HG03432 (cell line): ENCODE measurements at regions not wholly inside any gene's neighbourhood (a gene's known extent, or its start where the extent isn't known, plus 50 kb on each side); places are given as distances from the start of the nearest gene placed in this dataset.

Experiments
- ATAC-seq: cut with Tn5 transposase; IDR thresholded peaks from one replicate; pipeline ENCODE4 v1.9.1; 2021; ENCODE audit warnings: mild to moderate bottlenecking, moderate library complexity; ENCODE audit not compliant: unreplicated experiment

GRCh38 chr11:91265946-91266345 is 958.7 kb upstream of the FAT3 start:
- no peak for ATAC-seq

- ATAC-seq = no peak
Observed at GRCh38 chr11:91264481-91264880, 960.1 kb upstream of the FAT3 start.

GRCh38 chr11:91263496-91264365 is 960.9 kb upstream of the FAT3 start:
- no peak for ATAC-seq

- ATAC-seq = no peak
Observed at GRCh38 chr11:91261513-91261912, 963.1 kb upstream of the FAT3 start.

GRCh38 chr11:91258876-91259275 is 965.7 kb upstream of the FAT3 start:
- no peak for ATAC-seq

- no peak for ATAC-seq
Observed at GRCh38 chr11:91257667-91258066, 967.0 kb upstream of the FAT3 start.

- peak; percentile 60 for ATAC-seq
Observed at GRCh38 chr11:91248199-91248807, 976.3 kb upstream of the FAT3 start.

- ATAC-seq = no peak
Observed at GRCh38 chr11:91247009-91247735, 977.4 kb upstream of the FAT3 start.

GRCh38 chr11:91244912-91245311 is 979.7 kb upstream of the FAT3 start:
- ATAC-seq = no peak

- ATAC-seq = no peak
Observed at GRCh38 chr11:91243630-91244029, 981.0 kb upstream of the FAT3 start.

GRCh38 chr11:91243051-91243450 is 981.6 kb upstream of the FAT3 start:
- ATAC-seq = no peak

GRCh38 chr11:91241226-91241625 is 983.4 kb upstream of the FAT3 start:
- ATAC-seq = no peak

GRCh38 chr11:91239359-91239758 is 985.3 kb upstream of the FAT3 start:
- ATAC-seq = no peak

- ATAC-seq = no peak
Observed at GRCh38 chr11:91231226-91231625, 993.4 kb upstream of the FAT3 start.

- ATAC-seq = no peak
Observed at GRCh38 chr11:91230647-91231046, 994.0 kb upstream of the FAT3 start.

GRCh38 chr11:91222830-91223229 is 1000.0 kb upstream of the CHORDC1 start:
- ATAC-seq = no peak

- no peak for ATAC-seq
Observed at GRCh38 chr11:91220476-91221202, 997.8 kb upstream of the CHORDC1 start.

GRCh38 chr11:91219535-91219934 is 996.7 kb upstream of the CHORDC1 start:
- no peak for ATAC-seq

- no peak for ATAC-seq
Observed at GRCh38 chr11:91209751-91210150, 986.9 kb upstream of the CHORDC1 start.

GRCh38 chr11:91209306-91209705 is 986.5 kb upstream of the CHORDC1 start:
- ATAC-seq = no peak

GRCh38 chr11:91199866-91200265 is 977.0 kb upstream of the CHORDC1 start:
- ATAC-seq = no peak
